Endothelial cell of umbilical vein (primary cell): ENCODE measurements at regions not wholly inside any gene's neighbourhood (a gene's known extent, or its start where the extent isn't known, plus 50 kb on each side); places are given as distances from the start of the nearest gene placed in this dataset.

Source experiments
- BruUV-seq: library from RNA; stranded (reverse); fragments of 400-500 nt; replicated peaks from 2 replicates; lab custom pipeline; 2021; lab: Mats Ljungman, UMichigan
- CTCF ChIA-PET: fragments of 300-600, 350-600 bp; sonication (Branson Sonifier 250); formaldehyde crosslinking; loops from one replicate; lab custom pipeline; 2021; ENCODE audit warnings: antibody characterized with exemption, inconsistent platforms; lab: Charles Lee
- POLR2A ChIA-PET: fragments of 300-600, 350-600 bp; sonication (Branson Sonifier 250); formaldehyde crosslinking; loops from one replicate; lab custom pipeline; 2021; ENCODE audit warnings: antibody characterized with exemption, inconsistent platforms; lab: Charles Lee
- DNase-seq: peaks from one replicate; pipeline ENCODE4 v3.0.0-alpha.2; 2011; ENCODE audit warnings: low read depth, low spot score
- FAIRE-seq: peaks from 2 replicates; lab custom pipeline; 2011; peaks lifted over from hg19 to GRCh38; lab: Jason Lieb, UNC
- H2AFZ ChIP-seq: 2 replicates; pipeline ENCODE4 v1.6.0; 2012; ENCODE audit warnings: low read depth, low read length, control low read depth, inconsistent platforms
- H3K27ac ChIP-seq: 2 replicates; pipeline ENCODE4 v1.5.1; 2011; ENCODE audit warnings: low read depth, mild to moderate bottlenecking, control low read depth, low read length, moderate library complexity; ENCODE audit not compliant: insufficient read depth
- H3K27me3 ChIP-seq, 2 experiments: 2 replicates each; pipeline versions ENCODE4 v1.6.0 to v1.6.1; 2011; ENCODE audit warnings: low read length in 2 of 2, mixed read lengths in 1 of 2; ENCODE audit not compliant: control insufficient read depth in 2 of 2, insufficient read depth in 2 of 2
- H3K36me3 ChIP-seq, 2 experiments: 2 replicates in 1 of 2; 3 replicates in 1 of 2; pipeline ENCODE4 v1.5.1; 2011; ENCODE audit warnings: low read length in 2 of 2, mild to moderate bottlenecking in 1 of 2, moderate library complexity in 1 of 2; ENCODE audit not compliant: control insufficient read depth in 2 of 2, insufficient read depth in 2 of 2; ENCODE audit errors: extremely low read depth in 1 of 2
- H3K4me1 ChIP-seq: 3 replicates; pipeline ENCODE4 v1.5.1; 2011; ENCODE audit warnings: mild to moderate bottlenecking, low read length; ENCODE audit not compliant: control insufficient read depth, insufficient read depth; ENCODE audit errors: extremely low read depth
- H3K4me2 ChIP-seq: 2 replicates; pipeline ENCODE4 v1.6.1; 2011; ENCODE audit warnings: low read length, control low read depth, mixed read lengths; ENCODE audit not compliant: insufficient read depth
- H3K4me3 ChIP-seq, 3 experiments: fragments of 200-600 bp in 1 of 3; sonication (generic), shearing (Covaris generic) in 1 of 3; replicated peaks in 1 of 3; 2 replicates each; pipeline ENCODE4 v1.5.1; 2011 to 2016; ENCODE audit warnings: control low read depth in 3 of 3, low read length in 3 of 3, mild to moderate bottlenecking in 2 of 3, inconsistent platforms in 1 of 3, low read depth in 1 of 3, moderate library complexity in 1 of 3; ENCODE audit not compliant: insufficient read depth in 1 of 3
- H3K79me2 ChIP-seq: 2 replicates; pipeline ENCODE4 v1.6.0; 2012; ENCODE audit warnings: low read length, inconsistent platforms; ENCODE audit not compliant: control insufficient read depth, insufficient read depth
- H3K9ac ChIP-seq: replicated peaks from 2 replicates; pipeline ENCODE3; 2011; ENCODE audit warnings: low read length, control low read depth; ENCODE audit not compliant: insufficient read depth; ENCODE audit errors: extremely low read depth
- H3K9me1 ChIP-seq: replicated peaks from 3 replicates; pipeline ENCODE4 v1.6.0; 2011; ENCODE audit warnings: mild to moderate bottlenecking, low read length; ENCODE audit not compliant: control insufficient read depth, insufficient read depth; ENCODE audit errors: extremely low read depth
- H3K9me3 ChIP-seq: replicated peaks from 2 replicates; pipeline ENCODE4 v1.5.1; 2012; ENCODE audit warnings: low read length, inconsistent platforms; ENCODE audit not compliant: control insufficient read depth, insufficient read depth
- H4K20me1 ChIP-seq: replicated peaks from 2 replicates; pipeline ENCODE3; 2011; ENCODE audit warnings: mild to moderate bottlenecking, low read length; ENCODE audit not compliant: control insufficient read depth, insufficient read depth; ENCODE audit errors: extremely low read depth
- CTCF ChIP-seq, 2 donors: IDR thresholded peaks; 1 replicate in 1 of 2; 2 replicates in 1 of 2; pipeline ENCODE4 v1.5.1; 2011; ENCODE audit warnings: low read length in 2 of 2, mild to moderate bottlenecking in 2 of 2, moderate library complexity in 2 of 2, control low read depth in 1 of 2, inconsistent platforms in 1 of 2, low read depth in 1 of 2; ENCODE audit not compliant: insufficient read depth in 1 of 2; ENCODE audit errors: extremely low read depth in 1 of 2
- EZH2 ChIP-seq: IDR thresholded peaks from 2 replicates; pipeline ENCODE4 v1.6.1; 2012; ENCODE audit warnings: borderline replicate concordance, low read depth, mild to moderate bottlenecking, moderate library complexity, low read length, inconsistent platforms; ENCODE audit not compliant: severe bottlenecking
- FOS ChIP-seq: IDR thresholded peaks from 2 replicates; pipeline ENCODE4 v1.6.1; 2011; ENCODE audit warnings: mild to moderate bottlenecking, low read length, moderate library complexity, borderline replicate concordance; ENCODE audit not compliant: insufficient read depth
- GATA2 ChIP-seq: IDR thresholded peaks from 2 replicates; pipeline ENCODE4 v1.7.0; 2011; ENCODE audit warnings: low read depth, mild to moderate bottlenecking, moderate library complexity, mixed read lengths, low read length; ENCODE audit not compliant: insufficient read length, insufficient read depth
- JUN ChIP-seq: IDR thresholded peaks from 2 replicates; pipeline ENCODE4 v1.6.1; 2011; ENCODE audit warnings: borderline replicate concordance, low read depth; ENCODE audit not compliant: insufficient read length, insufficient read depth
- MAX ChIP-seq: IDR thresholded peaks from 2 replicates; pipeline ENCODE4 v1.6.1; 2011; ENCODE audit not compliant: insufficient read depth, insufficient read length
- MYC ChIP-seq: IDR thresholded peaks from one replicate; pipeline ENCODE4 v1.6.1; 2011; ENCODE audit warnings: mild to moderate bottlenecking, low read depth, low read length
- POLR2A ChIP-seq: IDR thresholded peaks from 2 replicates; pipeline ENCODE4 v1.6.1; 2012; ENCODE audit warnings: low read depth, mild to moderate bottlenecking, control low read depth, low read length
- POLR2AphosphoS5 ChIP-seq: IDR thresholded peaks from 2 replicates; pipeline ENCODE4 v1.6.1; 2012; ENCODE audit warnings: low read depth, mild to moderate bottlenecking, control low read depth, low read length, moderate library complexity; ENCODE audit not compliant: insufficient read depth
- dilution Hi-C: fragments of 300-500 bp; cut with MboI; formaldehyde crosslinking; loops from one replicate; pipeline ENCODE4 v1.15.0; 2019; ENCODE audit warnings: low sequenced_read_pairs; ENCODE audit not compliant: extremely low pct_ligation_motif_present
- intact Hi-C: fragments of 100-400 bp; cut with micrococcal nuclease; formaldehyde crosslinking; loops from one replicate; pipeline ENCODE4 v1.10.0; 2022

- DNase-seq (no peak), FAIRE-seq (no peak)
- no peaks in the 10 kb centered on the region for H3K36me3 ChIP-seq
- no peak overlapping the region for H3K4me2 ChIP-seq
- no peaks in the 10 kb centered on the region for H3K79me2 ChIP-seq
- ChIA-PET POLR2A (no interaction called here), CTCF (no interaction called here)
- BruUV-seq, result no TSS peak
- H3K4me3 ChIP-seq, result no peak overlapping the region
- no peak overlapping the region for H2AFZ ChIP-seq
- H3K27ac ChIP-seq, result no peak overlapping the region
- no peak overlapping the region for H3K9ac ChIP-seq
- no peaks in the 10 kb centered on the region for H3K9me3 ChIP-seq
- H3K27me3 ChIP-seq, result no peaks in the 10 kb centered on the region
- dilution Hi-C loops (no loop called here), intact Hi-C loops (no loop called here)
- TF ChIP-seq EZH2 (no peak), MAX (no peak), MYC (no peak), JUN (no peak), CTCF (IDR thresholded peaks at IDR 0.05; ENCODE audit: extremely low read depth in 1 of 2, insufficient read depth in 1 of 2, low read depth in 1 of 2, low read length in 2 of 2) (no peak), POLR2AphosphoS5 (no peak), FOS (no peak), POLR2A (no peak), GATA2 (no peak)
- H3K9me1 ChIP-seq, result no peaks in the 10 kb centered on the region
- no peaks in the 10 kb centered on the region for H4K20me1 ChIP-seq
- no peaks in the 10 kb centered on the region for H3K4me1 ChIP-seq
Observed at GRCh38 chr7:8988267-8988666, 554.9 kb downstream of the NXPH1 start.
